Osteocyte (in vitro differentiated cells): ENCODE measurements at regions not wholly inside any gene's neighbourhood (a gene's known extent, or its start where the extent isn't known, plus 50 kb on each side); places are given as distances from the start of the nearest gene placed in this dataset.

Experiments used
- DNase-seq: peaks from one replicate; pipeline ENCODE4 v3.0.0; 2021; ENCODE audit warnings: mixed read lengths; ENCODE audit not compliant: unreplicated experiment; ENCODE audit errors: extremely low spot score
- H3K27ac Mint-ChIP-seq: one replicate; pipeline ENCODE4 v1.8.0; 2021; ENCODE audit warnings: mild to moderate bottlenecking, mixed read lengths; ENCODE audit not compliant: unreplicated experiment
- H3K27me3 Mint-ChIP-seq: one replicate; pipeline ENCODE4 v1.8.0; 2021; ENCODE audit warnings: mixed read lengths; ENCODE audit not compliant: unreplicated experiment
- H3K36me3 Mint-ChIP-seq: one replicate; pipeline ENCODE4 v1.8.0; 2021; ENCODE audit warnings: mixed read lengths; ENCODE audit not compliant: unreplicated experiment
- H3K4me1 Mint-ChIP-seq: one replicate; pipeline ENCODE4 v1.8.0; 2021; ENCODE audit warnings: mixed read lengths; ENCODE audit not compliant: unreplicated experiment
- H3K4me3 Mint-ChIP-seq: one replicate; pipeline ENCODE4 v1.8.0; 2021; ENCODE audit warnings: mild to moderate bottlenecking, moderate library complexity, mixed read lengths; ENCODE audit not compliant: unreplicated experiment
- H3K9me3 Mint-ChIP-seq: one replicate; pipeline ENCODE4 v1.8.0; 2021; ENCODE audit warnings: mixed read lengths; ENCODE audit not compliant: unreplicated experiment
- CTCF ChIP-seq: fragments of 200-600 bp; sonication (generic); IDR thresholded peaks from 2 replicates; pipeline ENCODE4 v1.5.0; 2021; ENCODE audit warnings: antibody characterized with exemption, mild to moderate bottlenecking, moderate library complexity

GRCh38 chr2:237190966-237191713 is 105.5 kb downstream of the COPS8 start:
- TF ChIP-seq CTCF = no peak
- Mint-ChIP-seq H3K4me1 (peaks cover 30% of the 10 kb centered on the region), H3K4me3 (no peak overlapping the region), H3K9me3 (no peaks in the 10 kb centered on the region), H3K36me3 (no peaks in the 10 kb centered on the region), H3K27ac (no peak overlapping the region), H3K27me3 (no peaks in the 10 kb centered on the region)
- DNase-seq = no peak

- H3K4me1 Mint-ChIP-seq = peaks cover 36% of the 10 kb centered on the region
- peak overlapping the region; percentile 41 for H3K27ac Mint-ChIP-seq
- no peak for DNase-seq
- no peak for TF ChIP-seq CTCF
- no peaks in the 10 kb centered on the region for H3K9me3 Mint-ChIP-seq
- no peak overlapping the region for H3K4me3 Mint-ChIP-seq
- no peaks in the 10 kb centered on the region for H3K36me3 Mint-ChIP-seq
- no peaks in the 10 kb centered on the region for H3K27me3 Mint-ChIP-seq
Observed at GRCh38 chr2:237191714-237192081, 106.0 kb downstream of the COPS8 start.

GRCh38 chr2:237192881-237193280 is 107.2 kb downstream of the COPS8 start:
- TF ChIP-seq CTCF = no peak
- DNase-seq = no peak
- Mint-ChIP-seq H3K27me3 (no peaks in the 10 kb centered on the region), H3K36me3 (no peaks in the 10 kb centered on the region), H3K4me3 (no peak overlapping the region), H3K9me3 (no peaks in the 10 kb centered on the region), H3K4me1 (peaks cover 48% of the 10 kb centered on the region), H3K27ac (no peak overlapping the region)

- Mint-ChIP-seq H3K27me3 (no peaks in the 10 kb centered on the region), H3K9me3 (no peaks in the 10 kb centered on the region), H3K4me3 (no peak overlapping the region), H3K4me1 (peaks cover 53% of the 10 kb centered on the region), H3K27ac (no peak overlapping the region), H3K36me3 (no peaks in the 10 kb centered on the region)
- DNase-seq = no peak
- no peak for TF ChIP-seq CTCF
Observed at GRCh38 chr2:237193436-237193835, 107.7 kb downstream of the COPS8 start.

GRCh38 chr2:237194081-237194480 is 108.4 kb downstream of the COPS8 start:
- no peaks in the 10 kb centered on the region for H3K36me3 Mint-ChIP-seq

More at GRCh38 chr2:237194081-237194480, 108.4 kb downstream of the COPS8 start:
- peaks cover 60% of the 10 kb centered on the region for H3K4me1 Mint-ChIP-seq
- peak overlapping the region; percentile 86 for H3K27ac Mint-ChIP-seq
- DNase-seq = no peak
- H3K4me3 Mint-ChIP-seq = no peak overlapping the region
- no peak for TF ChIP-seq CTCF
- no peaks in the 10 kb centered on the region for H3K27me3 Mint-ChIP-seq
- no peaks in the 10 kb centered on the region for H3K9me3 Mint-ChIP-seq
